K562 (cell line): ENCODE measurements at regions not wholly inside any gene's neighbourhood (a gene's known extent, or its start where the extent isn't known, plus 50 kb on each side); places are given as distances from the start of the nearest gene placed in this dataset.

Source experiments
- ARID2 ChIP-seq: fragments of 450-650 bp; IDR thresholded peaks from 2 replicates; pipeline ENCODE4 v1.6.1; 2017; ENCODE audit warnings: antibody characterized with exemption, mild to moderate bottlenecking
- CBFB ChIP-seq: sonication (generic); formaldehyde crosslinking; IDR thresholded peaks from 2 replicates; pipeline ENCODE4 v1.4.0; 2020; ENCODE audit warnings: mild to moderate bottlenecking, missing genetic modification reagents
- PML ChIP-seq: IDR thresholded peaks from 2 replicates; pipeline ENCODE4 v1.6.1; 2012; ENCODE audit warnings: low read length, inconsistent platforms
- POLR2AphosphoS5 ChIP-seq: IDR thresholded peaks from 2 replicates; pipeline ENCODE4 v1.6.1; 2011; ENCODE audit warnings: mild to moderate bottlenecking, low read depth, low read length, moderate library complexity; ENCODE audit not compliant: control insufficient read depth, insufficient read depth
- SPI1 ChIP-seq: IDR thresholded peaks from 2 replicates; pipeline ENCODE4 v1.6.1; 2011; ENCODE audit warnings: low read depth, low read length, control low read depth, borderline replicate concordance
- TF ChIP-seq, protein P1 (sequence below): sonication (generic); formaldehyde crosslinking; IDR thresholded peaks from 2 replicates; pipeline ENCODE4 v1.8.0; 2022; ENCODE audit warnings: missing genetic modification reagents, mild to moderate bottlenecking, borderline replicate concordance
- TF ChIP-seq, protein P2 (sequence below), 3 experiments: IDR thresholded peaks in 2 of 3; conservative IDR thresholded peaks in 1 of 3; 2 replicates each; pipeline ENCODE4 v1.5.1; 2011 to 2012; ENCODE audit warnings: low read length in 3 of 3, mild to moderate bottlenecking in 3 of 3, control low read depth in 2 of 3, improper control_type of control experiment in 1 of 3, inconsistent platforms in 1 of 3, low read depth in 1 of 3, mixed read lengths in 1 of 3, moderate library complexity in 1 of 3; ENCODE audit not compliant: insufficient read depth in 2 of 3

DNA sequence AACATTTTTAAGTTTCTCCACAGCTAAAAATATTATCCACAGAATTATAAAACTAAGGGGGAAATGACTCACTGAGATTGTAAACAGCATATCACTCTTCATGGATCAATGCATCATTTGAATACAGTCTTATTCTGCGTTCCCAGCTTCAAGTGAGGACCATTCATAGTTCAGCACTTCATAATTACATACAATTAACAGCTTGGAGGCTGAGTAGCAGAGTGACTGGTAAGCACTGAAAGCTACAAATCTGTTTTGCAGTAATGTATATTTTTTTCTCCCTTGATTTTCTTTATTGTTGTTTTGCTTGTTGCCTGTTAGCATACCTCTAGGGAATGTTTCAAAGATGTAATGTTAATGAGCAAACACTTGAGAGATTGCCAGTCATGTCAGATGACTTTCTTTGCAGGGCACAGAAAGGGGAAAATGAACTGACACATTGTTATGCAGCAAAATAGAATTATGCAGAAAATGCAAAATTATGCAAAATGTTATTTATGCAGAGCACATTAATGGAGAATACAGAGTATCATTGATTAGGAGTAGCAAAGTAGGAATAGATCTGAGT is 138.6 kb downstream of the RPS29 start:
- TF ChIP-seq SPI1, result no peak
- no peak for TF ChIP-seq CBFB (CRISPR knock-in tag)
- TF ChIP-seq PML, result no peak
- TF ChIP-seq, protein P1, sequence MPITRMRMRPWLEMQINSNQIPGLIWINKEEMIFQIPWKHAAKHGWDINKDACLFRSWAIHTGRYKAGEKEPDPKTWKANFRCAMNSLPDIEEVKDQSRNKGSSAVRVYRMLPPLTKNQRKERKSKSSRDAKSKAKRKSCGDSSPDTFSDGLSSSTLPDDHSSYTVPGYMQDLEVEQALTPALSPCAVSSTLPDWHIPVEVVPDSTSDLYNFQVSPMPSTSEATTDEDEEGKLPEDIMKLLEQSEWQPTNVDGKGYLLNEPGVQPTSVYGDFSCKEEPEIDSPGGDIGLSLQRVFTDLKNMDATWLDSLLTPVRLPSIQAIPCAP (CRISPR knock-in tag), result no peak
- no peak for TF ChIP-seq ARID2
- TF ChIP-seq, protein P2, sequence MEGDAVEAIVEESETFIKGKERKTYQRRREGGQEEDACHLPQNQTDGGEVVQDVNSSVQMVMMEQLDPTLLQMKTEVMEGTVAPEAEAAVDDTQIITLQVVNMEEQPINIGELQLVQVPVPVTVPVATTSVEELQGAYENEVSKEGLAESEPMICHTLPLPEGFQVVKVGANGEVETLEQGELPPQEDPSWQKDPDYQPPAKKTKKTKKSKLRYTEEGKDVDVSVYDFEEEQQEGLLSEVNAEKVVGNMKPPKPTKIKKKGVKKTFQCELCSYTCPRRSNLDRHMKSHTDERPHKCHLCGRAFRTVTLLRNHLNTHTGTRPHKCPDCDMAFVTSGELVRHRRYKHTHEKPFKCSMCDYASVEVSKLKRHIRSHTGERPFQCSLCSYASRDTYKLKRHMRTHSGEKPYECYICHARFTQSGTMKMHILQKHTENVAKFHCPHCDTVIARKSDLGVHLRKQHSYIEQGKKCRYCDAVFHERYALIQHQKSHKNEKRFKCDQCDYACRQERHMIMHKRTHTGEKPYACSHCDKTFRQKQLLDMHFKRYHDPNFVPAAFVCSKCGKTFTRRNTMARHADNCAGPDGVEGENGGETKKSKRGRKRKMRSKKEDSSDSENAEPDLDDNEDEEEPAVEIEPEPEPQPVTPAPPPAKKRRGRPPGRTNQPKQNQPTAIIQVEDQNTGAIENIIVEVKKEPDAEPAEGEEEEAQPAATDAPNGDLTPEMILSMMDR (IDR thresholded peaks at IDR 0.05 in 2 of 3, conservative IDR thresholded peaks at IDR 0.05 in 1 of 3; ENCODE audit: insufficient read depth in 2 of 3, low read depth in 1 of 3, low read length in 3 of 3), result no peak
- TF ChIP-seq POLR2AphosphoS5, result no peak
